Ovary (tissue), 7 donors: ENCODE measurements at regions not wholly inside any gene's neighbourhood (a gene's known extent, or its start where the extent isn't known, plus 50 kb on each side); places are given as distances from the start of the nearest gene placed in this dataset.

Experiments
- DNase-seq, 5 donors: peaks; one replicate each; pipeline ENCODE4 v3.0.0-alpha.2; 2019 to 2020
- H3K27ac ChIP-seq, 2 donors: fragments of 200-600 bp; one replicate each; pipeline versions ENCODE4 v1.5.1 to v1.8.0; 2019 to 2022
- H3K27me3 ChIP-seq: fragments of 200-600 bp; one replicate; pipeline ENCODE4 v1.8.0; 2022
- H3K36me3 ChIP-seq: fragments of 200-600 bp; sonication (generic); one replicate; pipeline ENCODE4 v1.5.1; 2019
- H3K4me1 ChIP-seq: one replicate; pipeline ENCODE4 v1.8.1; 2013; ENCODE audit warnings: mild to moderate bottlenecking, moderate library complexity; ENCODE audit not compliant: insufficient read depth
- H3K4me3 ChIP-seq: fragments of 200-600 bp; sonication (generic); one replicate; pipeline ENCODE4 v1.5.1; 2017
- H3K9me3 ChIP-seq, 2 donors: fragments of 200-600 bp in 1 of 2; sonication (generic) in 1 of 2; one replicate each; pipeline versions ENCODE4 v1.5.1 to v1.8.1; 2013 to 2019; ENCODE audit warnings: mild to moderate bottlenecking in 1 of 2, moderate library complexity in 1 of 2
- CTCF ChIP-seq, 3 donors: fragments of 450-650 bp in 2 of 3; fragments of 200-600 bp in 1 of 3; IDR thresholded peaks; one replicate each; pipeline versions ENCODE4 v1.5.1 to v1.8.0; 2016 to 2022; ENCODE audit warnings: antibody characterized with exemption in 3 of 3, mild to moderate bottlenecking in 1 of 3
- EP300 ChIP-seq: sonication (generic); formaldehyde crosslinking; IDR thresholded peaks from one replicate; pipeline ENCODE4 v1.6.1; 2017; ENCODE audit warnings: antibody characterized with exemption
- POLR2A ChIP-seq: fragments of 450-650 bp; IDR thresholded peaks from one replicate; pipeline ENCODE4 v1.6.1; 2017; ENCODE audit warnings: antibody characterized with exemption, mild to moderate bottlenecking, moderate library complexity
- WGBS, 3 donors: extraction: QIAGEN DNeasy Blood & Tissue Kit in 1 of 3; methylation state at CpG; one replicate each; pipeline versions ENCODE4 v1.1.5 to v1.1.7; 2013 to 2017; 5-methylcytosine and 5-hydroxymethylcytosine counted together
- intact Hi-C, 4 donors: fragments of 100-400 bp; cut with DNase I; formaldehyde crosslinking; loops; one replicate each; pipeline versions ENCODE4 v1.11.0 to v1.15.1; 2022 to 2023
- donor health status: DM: no; HTN: no; CAD: no; lungs with moderate emphysema.
- donor health status: DM: no; HTN: no; CAD: no.
- donor health status: Bipolar disorder and iron deficiency.
- donor health status: DM: no; HTN: no; CAD: no.
- donor health status: DM: yes; HTN: yes; CAD: no.

- H3K9me3 ChIP-seq, result no peaks in the 10 kb centered on the region
- intact Hi-C loops, result no loop called here
- no peak overlapping the region for H3K27ac ChIP-seq
- 90 to 96% (median 93%) methylated on average over 4 of the region's 4 CpGs for WGBS, 3 donors
- no peak overlapping the region for H3K4me3 ChIP-seq
- DNase-seq, result no peak
- TF ChIP-seq EP300 (no peak), POLR2A (no peak), CTCF (IDR thresholded peaks at IDR 0.05) (no peak)
- no peaks in the 10 kb centered on the region for H3K27me3 ChIP-seq
- no peaks in the 10 kb centered on the region for H3K36me3 ChIP-seq
- no peaks in the 10 kb centered on the region for H3K4me1 ChIP-seq
These were observed 69.4 kb upstream of the NRSN1 start for GRCh38 chr6:24056567-24056966.

- H3K4me3 ChIP-seq, result no peak overlapping the region
- no peaks in the 10 kb centered on the region for H3K36me3 ChIP-seq
- 64 to 83% (median 79%) methylated on average over 3 of the region's 3 CpGs for WGBS, 3 donors
- no peak for TF ChIP-seq EP300
- TF ChIP-seq CTCF (IDR thresholded peaks at IDR 0.05), result no peak
- no peak for TF ChIP-seq POLR2A
- no peak overlapping the region for H3K27ac ChIP-seq
- H3K27me3 ChIP-seq, result no peaks in the 10 kb centered on the region
- no peak for DNase-seq
- no peaks in the 10 kb centered on the region for H3K9me3 ChIP-seq
- intact Hi-C loops, result no loop called here
- H3K4me1 ChIP-seq, result no peaks in the 10 kb centered on the region
These were observed 69.0 kb upstream of the NRSN1 start for GRCh38 chr6:24057030-24057429.

GRCh38 chr6:24060982-24061754 is 64.8 kb upstream of the NRSN1 start:
- Histone ChIP-seq H3K27me3 (no peaks in the 10 kb centered on the region), H3K9me3 (no peaks in the 10 kb centered on the region), H3K36me3 (no peaks in the 10 kb centered on the region), H3K4me3 (no peak overlapping the region), H3K4me1 (no peaks in the 10 kb centered on the region), H3K27ac (no peak overlapping the region)
- TF ChIP-seq EP300 (no peak), POLR2A (no peak), CTCF (IDR thresholded peaks at IDR 0.05) (no peak)
- DNase-seq, result no peak
- WGBS, 3 donors, result 62 to 78% (median 70%) methylated on average over 2 of the region's 2 CpGs
- intact Hi-C loops, result no loop called here

- no peak for DNase-seq
- H3K4me3 ChIP-seq, result no peak overlapping the region
- H3K27me3 ChIP-seq, result no peaks in the 10 kb centered on the region
- H3K36me3 ChIP-seq, result no peaks in the 10 kb centered on the region
- WGBS, 3 donors, result 59 to 63% (median 62%) methylated on average over 1 of the region's 1 CpG
- intact Hi-C loops, result no loop called here
- TF ChIP-seq EP300, result no peak
- TF ChIP-seq CTCF (IDR thresholded peaks at IDR 0.05), result no peak
- no peaks in the 10 kb centered on the region for H3K9me3 ChIP-seq
- no peak overlapping the region for H3K27ac ChIP-seq
- no peaks in the 10 kb centered on the region for H3K4me1 ChIP-seq
These were observed 61.9 kb upstream of the NRSN1 start for GRCh38 chr6:24064106-24064505.
